Lung (tissue), 11 donors: ENCODE measurements at regions not wholly inside any gene's neighbourhood (a gene's known extent, or its start where the extent isn't known, plus 50 kb on each side); places are given as distances from the start of the nearest gene placed in this dataset.

Source experiments
- ATAC-seq: fragments of 200-7000 bp; cut with Tn5 transposase; one replicate; pipeline ENCODE4 v1.9.1; 2020; ENCODE audit warnings: moderate number of reproducible peaks; ENCODE audit not compliant: insufficient read depth, low FRiP score
- DNase-seq, 3 donors: peaks; one replicate each; pipeline ENCODE4 v3.0.0-alpha.2; 2013 to 2017
- H3K27ac ChIP-seq, 2 donors: one replicate each; pipeline ENCODE4 v1.5.1; 2013; ENCODE audit warnings: mild to moderate bottlenecking in 2 of 2, moderate library complexity in 2 of 2, control low read depth in 1 of 2, inconsistent platforms in 1 of 2, low read depth in 1 of 2, low read length in 1 of 2
- H3K27me3 ChIP-seq, 3 donors: one replicate each; pipeline ENCODE4 v1.5.1; 2013; ENCODE audit warnings: low read length in 2 of 3; ENCODE audit not compliant: control insufficient read depth in 3 of 3, insufficient read depth in 3 of 3
- H3K36me3 ChIP-seq, 4 donors: one replicate each; pipeline ENCODE4 v1.5.1; 2013; ENCODE audit warnings: low read length in 4 of 4, mild to moderate bottlenecking in 1 of 4, moderate library complexity in 1 of 4; ENCODE audit not compliant: control insufficient read depth in 4 of 4, insufficient read depth in 4 of 4
- H3K4me1 ChIP-seq, 5 donors: one replicate each; pipeline ENCODE4 v1.5.1; 2013; ENCODE audit warnings: low read length in 5 of 5, mild to moderate bottlenecking in 2 of 5, moderate library complexity in 1 of 5; ENCODE audit not compliant: control insufficient read depth in 5 of 5, insufficient read depth in 5 of 5
- H3K4me3 ChIP-seq: one replicate; pipeline ENCODE4 v1.5.1; 2013; ENCODE audit warnings: mild to moderate bottlenecking, control low read depth, moderate library complexity
- H3K9ac ChIP-seq, 2 donors: one replicate each; pipeline ENCODE4 v1.5.1; 2013; ENCODE audit warnings: low read length in 2 of 2, control low read depth in 1 of 2; ENCODE audit not compliant: insufficient read depth in 1 of 2
- H3K9me3 ChIP-seq, 4 donors: one replicate each; pipeline ENCODE4 v1.5.1; 2013; ENCODE audit warnings: low read length in 3 of 4, mild to moderate bottlenecking in 1 of 4, moderate library complexity in 1 of 4; ENCODE audit not compliant: control insufficient read depth in 4 of 4, insufficient read depth in 3 of 4
- CTCF ChIP-seq: IDR thresholded peaks from 2 replicates; pipeline ENCODE4 v1.5.1; 2012; ENCODE audit warnings: mild to moderate bottlenecking; ENCODE audit errors: control extremely low read depth, extremely low read depth
- WGBS, 2 donors: extraction: QIAGEN DNeasy Blood & Tissue Kit; methylation state at CpG; one replicate each; pipeline ENCODE4 v1.1.7; 2013; 5-methylcytosine and 5-hydroxymethylcytosine counted together
- donor health status: control.
- donor health status: control.
- donor health status: Bipolar disorder and iron deficiency.
- donor health status: healthy.
- donor health status: DM: yes; HTN: yes; CAD: no.

DNA sequence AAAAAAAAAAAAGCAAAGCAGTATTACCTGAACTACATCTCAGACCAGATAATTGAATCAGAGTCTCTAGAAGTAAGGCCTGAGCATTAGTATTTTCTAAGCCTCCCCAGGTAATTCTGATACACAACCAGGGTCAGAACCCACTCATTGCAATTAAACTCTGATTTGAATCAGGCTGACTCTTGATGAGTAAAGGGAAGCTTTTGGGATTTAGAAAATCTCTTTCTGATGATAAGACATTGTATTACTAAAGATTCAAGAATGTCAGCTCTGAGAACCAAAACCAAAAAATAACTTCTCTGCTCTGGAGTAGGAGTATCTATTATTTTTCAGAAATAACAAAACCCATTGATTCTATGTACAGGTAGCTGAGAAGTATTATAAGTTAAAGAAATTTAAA, 100.1 kb upstream of the COL21A1 start:
- no peak overlapping the region for H3K27ac ChIP-seq
- H3K27me3 ChIP-seq, result no peaks in the 10 kb centered on the region
- no peak overlapping the region for H3K4me3 ChIP-seq
- H3K4me1 ChIP-seq, result peaks cover 0 to 5% (median 0%) of the 10 kb centered on the region in 5 donors
- ATAC-seq, result no peak
- no peaks in the 10 kb centered on the region for H3K36me3 ChIP-seq
- peaks cover 0 to 2% (median 0%) of the 10 kb centered on the region in 4 donors for H3K9me3 ChIP-seq
- no peak for DNase-seq
- H3K9ac ChIP-seq, result no peak overlapping the region
- no peak for TF ChIP-seq CTCF

GRCh38 chr6:56346958-56347357, 99.6 kb upstream of the COL21A1 start:
- H3K27ac ChIP-seq, result no peak overlapping the region
- H3K27me3 ChIP-seq, result no peaks in the 10 kb centered on the region
- no peak overlapping the region for H3K4me3 ChIP-seq
- ATAC-seq, result no peak
- no peak overlapping the region for H3K9ac ChIP-seq
- DNase-seq, result no peak
- H3K9me3 ChIP-seq, result peaks cover 0 to 2% (median 0%) of the 10 kb centered on the region in 4 donors
- H3K36me3 ChIP-seq, result no peaks in the 10 kb centered on the region
- no peak for TF ChIP-seq CTCF
- H3K4me1 ChIP-seq, result peaks cover 0 to 5% (median 0%) of the 10 kb centered on the region in 5 donors
- WGBS, 2 donors, result 81 to 86% methylated on average over 4 of the region's 4 CpGs

GRCh38 chr6:56345376-56345995, 98.1 kb upstream of the COL21A1 start:
- H3K4me1 ChIP-seq, result peaks cover 0 to 5% (median 0%) of the 10 kb centered on the region in 5 donors
- H3K9me3 ChIP-seq, result peaks cover 0 to 2% (median 0%) of the 10 kb centered on the region in 4 donors
- no peak overlapping the region for H3K4me3 ChIP-seq
- 49 to 62% methylated on average over 6 of the region's 6 CpGs for WGBS, 2 donors
- ATAC-seq (no peak), DNase-seq (no peak)
- no peak for TF ChIP-seq CTCF
- no peaks in the 10 kb centered on the region for H3K36me3 ChIP-seq
- H3K9ac ChIP-seq, result no peak overlapping the region
- no peaks in the 10 kb centered on the region for H3K27me3 ChIP-seq
- no peak overlapping the region for H3K27ac ChIP-seq

GRCh38 chr6:56343295-56343694, 95.9 kb upstream of the COL21A1 start:
- Histone ChIP-seq H3K36me3 (no peaks in the 10 kb centered on the region), H3K4me3 (no peak overlapping the region), H3K9ac (no peak overlapping the region), H3K9me3 (peaks cover 0 to 2% (median 0%) of the 10 kb centered on the region in 4 donors), H3K27me3 (no peaks in the 10 kb centered on the region), H3K27ac (no peak overlapping the region), H3K4me1 (no peaks in the 10 kb centered on the region)
- DNase-seq (no peak), ATAC-seq (no peak)
- WGBS, 2 donors, result 75 to 91% methylated on average over 2 of the region's 2 CpGs
- TF ChIP-seq CTCF, result no peak
